Cardiac muscle cell (in vitro differentiated cells and primary cell): ENCODE measurements at regions not wholly inside any gene's neighbourhood (a gene's known extent, or its start where the extent isn't known, plus 50 kb on each side); places are given as distances from the start of the nearest gene placed in this dataset.

Experiments
- DNase-seq, 2 donors: peaks; one replicate each; pipeline versions ENCODE4 v3.0.0 to v3.0.0-alpha.2; 2010 to 2017; ENCODE audit warnings: low read depth in 1 of 2, low spot score in 1 of 2
- H3K27ac ChIP-seq: fragments of 200-600 bp; sonication (generic); 2 replicates; pipeline ENCODE4 v1.5.1; 2016
- H3K27me3 ChIP-seq: fragments of 200-600 bp; sonication (generic); 2 replicates; pipeline ENCODE4 v1.6.0; 2016; ENCODE audit warnings: control low read depth
- H3K36me3 ChIP-seq: fragments of 200-600 bp; sonication (generic); 2 replicates; pipeline ENCODE4 v1.5.1; 2016; ENCODE audit warnings: control low read depth
- H3K4me1 ChIP-seq: fragments of 200-600 bp; sonication (generic); 2 replicates; pipeline ENCODE4 v1.8.1; 2017; ENCODE audit warnings: low read depth, mild to moderate bottlenecking, mixed run types
- H3K4me3 ChIP-seq: fragments of 200-600 bp; sonication (generic); 2 replicates; pipeline ENCODE4 v1.5.1; 2016; ENCODE audit warnings: mild to moderate bottlenecking
- H3K9me3 ChIP-seq: fragments of 200-600 bp; sonication (generic); 2 replicates; pipeline ENCODE4 v1.5.1; 2017; ENCODE audit warnings: low read depth, mild to moderate bottlenecking, control low read depth
- TF ChIP-seq, protein P1 (sequence below): IDR thresholded peaks from 2 replicates; pipeline ENCODE4 v1.5.1; 2012; ENCODE audit warnings: low read depth, mild to moderate bottlenecking, low read length

DNA sequence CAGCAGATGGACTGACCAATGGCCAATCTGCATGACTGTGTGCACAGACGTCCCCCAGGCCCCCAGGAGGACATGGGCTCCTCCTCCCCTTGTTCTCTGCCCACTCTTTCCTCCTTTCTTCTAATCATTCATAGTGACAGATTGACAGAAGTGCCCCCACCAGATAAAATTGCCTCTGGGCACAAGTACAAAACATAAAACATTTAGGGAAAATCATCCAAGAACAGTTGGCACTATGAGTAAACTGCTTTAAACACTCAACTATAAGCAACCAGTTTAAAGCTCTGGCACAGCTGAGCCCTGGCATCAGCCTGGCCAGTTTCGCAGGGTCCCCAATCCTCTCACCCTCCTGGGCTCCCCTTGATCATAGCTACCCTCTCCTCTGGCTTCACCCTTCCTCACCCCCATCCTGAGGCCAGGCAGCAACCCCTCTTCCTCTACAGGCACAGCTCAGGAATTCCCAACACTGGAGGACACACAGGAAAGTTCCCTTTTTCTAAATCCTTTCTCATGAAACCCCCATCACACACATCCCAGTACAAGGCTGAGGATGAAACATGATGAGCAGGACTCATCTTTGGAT lies 232.9 kb downstream of the BUD13 start:
- Histone ChIP-seq H3K27me3 (peaks cover 6% of the 10 kb centered on the region), H3K4me1 (no peaks in the 10 kb centered on the region), H3K9me3 (no peaks in the 10 kb centered on the region), H3K27ac (no peak overlapping the region), H3K4me3 (no peak overlapping the region), H3K36me3 (no peaks in the 10 kb centered on the region)
- no peak for DNase-seq
- TF ChIP-seq, protein P1, sequence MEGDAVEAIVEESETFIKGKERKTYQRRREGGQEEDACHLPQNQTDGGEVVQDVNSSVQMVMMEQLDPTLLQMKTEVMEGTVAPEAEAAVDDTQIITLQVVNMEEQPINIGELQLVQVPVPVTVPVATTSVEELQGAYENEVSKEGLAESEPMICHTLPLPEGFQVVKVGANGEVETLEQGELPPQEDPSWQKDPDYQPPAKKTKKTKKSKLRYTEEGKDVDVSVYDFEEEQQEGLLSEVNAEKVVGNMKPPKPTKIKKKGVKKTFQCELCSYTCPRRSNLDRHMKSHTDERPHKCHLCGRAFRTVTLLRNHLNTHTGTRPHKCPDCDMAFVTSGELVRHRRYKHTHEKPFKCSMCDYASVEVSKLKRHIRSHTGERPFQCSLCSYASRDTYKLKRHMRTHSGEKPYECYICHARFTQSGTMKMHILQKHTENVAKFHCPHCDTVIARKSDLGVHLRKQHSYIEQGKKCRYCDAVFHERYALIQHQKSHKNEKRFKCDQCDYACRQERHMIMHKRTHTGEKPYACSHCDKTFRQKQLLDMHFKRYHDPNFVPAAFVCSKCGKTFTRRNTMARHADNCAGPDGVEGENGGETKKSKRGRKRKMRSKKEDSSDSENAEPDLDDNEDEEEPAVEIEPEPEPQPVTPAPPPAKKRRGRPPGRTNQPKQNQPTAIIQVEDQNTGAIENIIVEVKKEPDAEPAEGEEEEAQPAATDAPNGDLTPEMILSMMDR = no peak

DNA sequence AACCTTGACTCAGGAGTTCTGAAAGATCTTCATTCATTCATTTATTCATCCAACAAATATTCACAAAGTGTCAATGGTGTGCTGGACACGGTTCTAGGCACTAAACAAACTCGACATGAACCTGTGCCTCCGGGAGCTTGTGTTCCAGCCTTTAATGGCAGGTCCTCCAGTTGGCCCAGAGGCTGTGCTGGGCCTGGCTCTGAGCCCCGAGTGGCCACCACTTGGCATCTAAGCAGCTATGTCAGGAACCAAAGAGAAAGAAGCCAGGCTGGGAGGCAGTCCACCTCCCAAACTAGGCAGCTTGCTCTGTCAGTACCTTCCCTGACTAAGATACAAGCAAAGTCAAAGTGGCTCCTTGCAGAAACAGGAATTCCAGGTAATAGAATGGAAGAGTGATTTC lies 233.6 kb downstream of the BUD13 start:
- Histone ChIP-seq H3K36me3 (no peaks in the 10 kb centered on the region), H3K4me1 (no peaks in the 10 kb centered on the region), H3K4me3 (no peak overlapping the region), H3K27me3 (peaks cover under 1% of the 10 kb centered on the region), H3K27ac (no peak overlapping the region), H3K9me3 (no peaks in the 10 kb centered on the region)
- no peak for DNase-seq
- TF ChIP-seq, protein P1 = no peak

DNA sequence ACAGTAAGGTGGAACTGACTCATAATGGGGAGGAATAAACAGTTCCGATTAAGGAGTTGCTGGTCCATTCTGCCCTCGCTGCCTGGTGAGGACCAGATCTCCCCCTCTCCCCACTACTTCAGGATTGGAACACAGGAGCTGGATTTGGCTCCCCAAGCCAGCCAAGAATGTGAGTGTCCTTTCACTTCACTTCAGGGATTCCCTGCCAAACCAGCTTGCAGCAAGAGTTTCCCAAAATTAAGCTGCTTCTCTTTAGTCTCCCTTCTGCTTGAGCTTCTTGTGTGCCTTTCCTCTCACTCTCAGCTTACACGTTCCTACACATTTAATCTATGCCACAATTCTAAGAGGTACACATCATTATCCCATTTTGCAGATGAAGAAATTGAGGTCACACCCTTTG lies 234.1 kb downstream of the BUD13 start:
- TF ChIP-seq, protein P1 = no peak
- H3K36me3 ChIP-seq = no peaks in the 10 kb centered on the region
- H3K9me3 ChIP-seq = no peaks in the 10 kb centered on the region
- no peaks in the 10 kb centered on the region for H3K27me3 ChIP-seq
- H3K4me3 ChIP-seq = no peak overlapping the region
- no peak overlapping the region for H3K27ac ChIP-seq
- no peak for DNase-seq
- H3K4me1 ChIP-seq = no peaks in the 10 kb centered on the region

DNA sequence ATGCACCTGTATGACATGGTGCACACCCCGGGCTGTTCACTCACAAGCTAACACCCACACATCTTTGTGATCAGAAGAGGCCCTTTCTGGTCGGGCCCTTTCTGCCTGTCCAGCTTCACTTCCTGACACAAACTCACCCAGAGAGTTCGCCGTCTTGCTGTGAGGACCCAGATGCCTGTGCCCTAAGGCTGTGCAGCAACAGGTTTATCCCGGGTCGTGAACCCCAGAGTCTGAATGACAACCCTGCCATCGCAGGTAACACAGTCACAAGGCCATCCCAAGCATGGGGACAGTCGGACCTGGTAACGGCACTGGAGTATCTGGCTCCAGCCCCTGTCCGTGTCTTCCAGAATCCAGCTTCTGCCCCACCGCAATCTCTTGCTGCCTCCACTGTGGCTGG lies 235.1 kb downstream of the BUD13 start:
- H3K27ac ChIP-seq = no peak overlapping the region
- no peak for DNase-seq
- H3K4me3 ChIP-seq = no peak overlapping the region
- TF ChIP-seq, protein P1 = no peak
- no peaks in the 10 kb centered on the region for H3K36me3 ChIP-seq
- H3K9me3 ChIP-seq = no peaks in the 10 kb centered on the region
- no peaks in the 10 kb centered on the region for H3K27me3 ChIP-seq
- no peaks in the 10 kb centered on the region for H3K4me1 ChIP-seq

DNA sequence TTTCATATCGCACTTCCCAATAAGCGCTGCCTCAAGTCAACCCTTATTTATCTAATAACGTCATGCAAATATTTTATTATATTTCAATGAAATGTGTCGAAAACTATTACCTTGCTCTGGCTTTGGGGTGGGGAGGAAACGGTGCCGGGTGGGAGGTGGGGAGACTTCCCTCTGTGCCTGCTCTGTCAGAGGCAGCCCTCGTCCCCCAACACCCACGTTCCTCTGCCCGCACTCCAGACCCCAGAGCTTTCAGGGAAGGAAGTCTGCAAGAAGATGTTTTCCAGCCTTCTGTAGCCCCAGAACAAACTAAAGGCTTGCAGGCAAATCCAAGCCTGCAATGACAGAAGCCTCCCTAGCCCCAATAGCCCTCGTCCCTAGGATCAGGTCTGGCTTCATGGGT lies 235.7 kb downstream of the BUD13 start:
- no peak overlapping the region for H3K27ac ChIP-seq
- H3K9me3 ChIP-seq = no peaks in the 10 kb centered on the region
- H3K4me1 ChIP-seq = no peaks in the 10 kb centered on the region
- H3K27me3 ChIP-seq = no peaks in the 10 kb centered on the region
- no peaks in the 10 kb centered on the region for H3K36me3 ChIP-seq
- DNase-seq = no peak
- no peak overlapping the region for H3K4me3 ChIP-seq
- TF ChIP-seq, protein P1 = no peak

DNA sequence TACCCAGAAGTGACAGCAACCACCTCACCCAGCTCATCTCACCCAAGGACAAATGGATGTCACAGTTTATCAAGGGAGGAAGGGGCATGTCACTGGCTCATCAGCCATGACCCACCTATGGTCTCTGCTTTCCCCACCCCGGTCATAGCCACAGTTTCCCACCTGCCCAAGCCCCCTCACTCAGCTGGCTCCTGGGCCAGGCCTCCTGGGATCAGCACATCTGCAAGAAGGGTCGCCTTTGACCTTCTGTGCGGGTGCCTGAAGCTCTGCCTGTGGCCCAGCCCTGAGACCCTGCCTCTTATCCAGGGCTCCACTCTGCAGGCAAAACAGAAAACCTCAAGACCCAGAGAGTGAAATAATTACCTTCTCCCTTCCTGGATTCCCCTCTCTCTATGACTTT lies 236.4 kb downstream of the BUD13 start:
- no peak overlapping the region for H3K4me3 ChIP-seq
- H3K27me3 ChIP-seq = no peaks in the 10 kb centered on the region
- DNase-seq = no peak
- no peaks in the 10 kb centered on the region for H3K4me1 ChIP-seq
- no peaks in the 10 kb centered on the region for H3K36me3 ChIP-seq
- TF ChIP-seq, protein P1 = no peak
- H3K9me3 ChIP-seq = no peaks in the 10 kb centered on the region
- H3K27ac ChIP-seq = no peak overlapping the region
